ENCODE measurements at regions not wholly inside any gene's neighbourhood (a gene's known extent, or its start where the extent isn't known, plus 50 kb on each side); places are given as distances from the start of the nearest gene placed in this dataset.

DNA sequence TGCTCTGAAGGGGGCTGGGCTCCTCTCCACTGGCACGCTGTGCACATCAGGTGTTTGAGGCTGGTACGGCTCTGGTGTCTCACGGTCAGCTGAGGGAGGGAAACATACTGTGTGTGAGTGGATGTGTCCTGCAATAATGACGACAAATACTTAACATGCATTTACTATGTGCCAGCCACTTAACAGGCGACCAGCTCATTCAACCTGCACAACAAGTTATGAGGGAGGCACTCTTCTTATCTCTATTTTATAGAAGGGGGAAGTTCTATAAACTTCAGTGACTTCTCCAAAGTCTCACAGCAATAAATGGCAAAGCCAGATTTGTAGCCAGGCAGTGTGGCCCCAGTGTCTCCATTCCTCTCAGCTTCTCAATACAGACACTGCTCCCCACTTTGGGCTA lies 83.1 kb upstream of the LINGO1 start:
- TF ChIP-seq, protein P1, sequence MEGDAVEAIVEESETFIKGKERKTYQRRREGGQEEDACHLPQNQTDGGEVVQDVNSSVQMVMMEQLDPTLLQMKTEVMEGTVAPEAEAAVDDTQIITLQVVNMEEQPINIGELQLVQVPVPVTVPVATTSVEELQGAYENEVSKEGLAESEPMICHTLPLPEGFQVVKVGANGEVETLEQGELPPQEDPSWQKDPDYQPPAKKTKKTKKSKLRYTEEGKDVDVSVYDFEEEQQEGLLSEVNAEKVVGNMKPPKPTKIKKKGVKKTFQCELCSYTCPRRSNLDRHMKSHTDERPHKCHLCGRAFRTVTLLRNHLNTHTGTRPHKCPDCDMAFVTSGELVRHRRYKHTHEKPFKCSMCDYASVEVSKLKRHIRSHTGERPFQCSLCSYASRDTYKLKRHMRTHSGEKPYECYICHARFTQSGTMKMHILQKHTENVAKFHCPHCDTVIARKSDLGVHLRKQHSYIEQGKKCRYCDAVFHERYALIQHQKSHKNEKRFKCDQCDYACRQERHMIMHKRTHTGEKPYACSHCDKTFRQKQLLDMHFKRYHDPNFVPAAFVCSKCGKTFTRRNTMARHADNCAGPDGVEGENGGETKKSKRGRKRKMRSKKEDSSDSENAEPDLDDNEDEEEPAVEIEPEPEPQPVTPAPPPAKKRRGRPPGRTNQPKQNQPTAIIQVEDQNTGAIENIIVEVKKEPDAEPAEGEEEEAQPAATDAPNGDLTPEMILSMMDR (IDR thresholded peaks at IDR 0.05), result no peak
- TF ChIP-seq POLR2A (IDR thresholded peaks at IDR 0.05), result no peak

Measured in ovary (tissue), 3 donors.